ENCODE measurements at regions not wholly inside any gene's neighbourhood (a gene's known extent, or its start where the extent isn't known, plus 50 kb on each side); places are given as distances from the start of the nearest gene placed in this dataset.
A peak's percentile ranks its signal among the peaks of the same experiment; 100 is the strongest.

- Histone ChIP-seq H3K27me3 (no peaks in the 10 kb centered on the region), H3K4me3 (no peak overlapping the region), H3K27ac (no peak overlapping the region), H3K9me3 (peaks cover 0 to 31% (median 0%) of the 10 kb centered on the region in 11 donors), H3K36me3 (no peaks in the 10 kb centered on the region), H3K4me1 (no peaks in the 10 kb centered on the region)
- peak in 1 of 8 donors; percentile 41 for ATAC-seq
- TF ChIP-seq CTCF (IDR thresholded peaks at IDR 0.05): no peak
- WGBS, 2 donors: 93 to 95% methylated on average over 43 to 47 of the region's 47 CpGs
- DNase-seq: no peak
- intact Hi-C loops (cut with DNase I): no loop called here
Measured at GRCh38 chr5:103953601-103954382, 391.2 kb upstream of the NUDT12 start.

GRCh38 chr5:103951776-103952175, 389.2 kb upstream of the NUDT12 start:
- DNase-seq (no peak), ATAC-seq (no peak)
- H3K9me3 ChIP-seq: peaks cover 0 to 19% (median 0%) of the 10 kb centered on the region in 11 donors
- no peaks in the 10 kb centered on the region for H3K4me1 ChIP-seq
- no peak for TF ChIP-seq CTCF (IDR thresholded peaks at IDR 0.05)
- H3K4me3 ChIP-seq: no peak overlapping the region
- 87 to 89% methylated on average over 1 of the region's 1 CpG for WGBS, 2 donors
- no peaks in the 10 kb centered on the region for H3K27me3 ChIP-seq
- intact Hi-C loops (cut with DNase I): no loop called here
- H3K36me3 ChIP-seq: no peaks in the 10 kb centered on the region
- H3K27ac ChIP-seq: no peak overlapping the region

GRCh38 chr5:103943230-103943629, 380.6 kb upstream of the NUDT12 start:
- Histone ChIP-seq H3K36me3 (no peaks in the 10 kb centered on the region), H3K4me3 (no peak overlapping the region), H3K4me1 (no peaks in the 10 kb centered on the region), H3K27me3 (no peaks in the 10 kb centered on the region), H3K9me3 (no peaks in the 10 kb centered on the region), H3K27ac (no peak overlapping the region)
- intact Hi-C loops (cut with DNase I): no loop called here
- no peak for TF ChIP-seq CTCF (IDR thresholded peaks at IDR 0.05)
- DNase-seq (no peak), ATAC-seq (no peak)
- 80 to 85% methylated on average over 7 of the region's 7 CpGs for WGBS, 2 donors

- DNase-seq: no peak
- Histone ChIP-seq H3K4me1 (no peaks in the 10 kb centered on the region), H3K4me3 (no peak overlapping the region), H3K27me3 (no peaks in the 10 kb centered on the region), H3K9me3 (no peaks in the 10 kb centered on the region), H3K27ac (no peak overlapping the region), H3K36me3 (no peaks in the 10 kb centered on the region)
- 68 to 76% methylated on average over 6 of the region's 6 CpGs for WGBS, 2 donors
- ATAC-seq: no peak
- TF ChIP-seq CTCF (IDR thresholded peaks at IDR 0.05): no peak
- intact Hi-C loops (cut with DNase I): no loop called here
Measured at GRCh38 chr5:103942587-103943186, 380.1 kb upstream of the NUDT12 start.
